ENCODE measurements at regions not wholly inside any gene's neighbourhood (a gene's known extent, or its start where the extent isn't known, plus 50 kb on each side); places are given as distances from the start of the nearest gene placed in this dataset.

DNA sequence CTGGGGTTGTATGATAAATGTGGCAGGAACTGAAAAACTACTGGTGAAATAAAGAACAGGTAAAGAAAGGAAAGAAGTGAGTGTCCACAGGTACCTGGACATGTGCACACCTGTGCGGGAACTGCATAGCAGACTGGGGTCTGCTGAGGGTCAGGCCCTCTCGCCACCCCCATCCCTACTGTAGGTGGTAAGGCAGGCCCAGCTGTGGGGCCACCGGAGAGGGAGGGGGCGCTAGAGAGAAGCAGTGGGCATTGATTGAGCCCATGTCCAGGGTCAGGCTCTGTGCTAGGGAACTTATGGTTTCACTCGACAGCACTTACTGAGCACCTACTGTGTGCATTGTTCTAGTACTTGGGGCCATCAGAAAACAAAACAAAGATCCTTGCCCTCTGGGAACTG lies 400.5 kb downstream of the MATN1 start:
- no peak overlapping the region for H3K4me3 ChIP-seq (ENCODE audit: low read length)
- H3K36me3 ChIP-seq (ENCODE audit: insufficient read depth, low read length), result no peaks in the 10 kb centered on the region
- no peaks in the 10 kb centered on the region for H3K79me2 ChIP-seq (replicated peaks; ENCODE audit: insufficient read depth, low read length)
- no peaks in the 10 kb centered on the region for H3K27me3 ChIP-seq (ENCODE audit: insufficient read depth, low read depth, low read length)
- H3K9ac ChIP-seq (ENCODE audit: low read length), result no peak overlapping the region
- H3K27ac ChIP-seq (ENCODE audit: low read length), result no peak overlapping the region
- H3K9me3 ChIP-seq (ENCODE audit: low read length), result no peaks in the 10 kb centered on the region
- no peak overlapping the region for H3K4me2 ChIP-seq (ENCODE audit: low read length)
- TF ChIP-seq TAF1 (IDR thresholded peaks at IDR 0.05; ENCODE audit: low read depth) (no peak), MXI1 (conservative IDR thresholded peaks at IDR 0.05; ENCODE audit: poor library complexity, severe bottlenecking) (no peak), POLR2AphosphoS5 (IDR thresholded peaks at IDR 0.05) (no peak), EZH2 (IDR thresholded peaks at IDR 0.05; ENCODE audit: borderline replicate concordance, insufficient read depth, low read length, poor library complexity, severe bottlenecking) (no peak), SMC3 (conservative IDR thresholded peaks at IDR 0.05; ENCODE audit: poor library complexity) (no peak), EP300 (conservative IDR thresholded peaks at IDR 0.05; ENCODE audit: poor library complexity, severe bottlenecking) (no peak), RAD21 (conservative IDR thresholded peaks at IDR 0.05) (no peak)
- TF ChIP-seq, protein P1, sequence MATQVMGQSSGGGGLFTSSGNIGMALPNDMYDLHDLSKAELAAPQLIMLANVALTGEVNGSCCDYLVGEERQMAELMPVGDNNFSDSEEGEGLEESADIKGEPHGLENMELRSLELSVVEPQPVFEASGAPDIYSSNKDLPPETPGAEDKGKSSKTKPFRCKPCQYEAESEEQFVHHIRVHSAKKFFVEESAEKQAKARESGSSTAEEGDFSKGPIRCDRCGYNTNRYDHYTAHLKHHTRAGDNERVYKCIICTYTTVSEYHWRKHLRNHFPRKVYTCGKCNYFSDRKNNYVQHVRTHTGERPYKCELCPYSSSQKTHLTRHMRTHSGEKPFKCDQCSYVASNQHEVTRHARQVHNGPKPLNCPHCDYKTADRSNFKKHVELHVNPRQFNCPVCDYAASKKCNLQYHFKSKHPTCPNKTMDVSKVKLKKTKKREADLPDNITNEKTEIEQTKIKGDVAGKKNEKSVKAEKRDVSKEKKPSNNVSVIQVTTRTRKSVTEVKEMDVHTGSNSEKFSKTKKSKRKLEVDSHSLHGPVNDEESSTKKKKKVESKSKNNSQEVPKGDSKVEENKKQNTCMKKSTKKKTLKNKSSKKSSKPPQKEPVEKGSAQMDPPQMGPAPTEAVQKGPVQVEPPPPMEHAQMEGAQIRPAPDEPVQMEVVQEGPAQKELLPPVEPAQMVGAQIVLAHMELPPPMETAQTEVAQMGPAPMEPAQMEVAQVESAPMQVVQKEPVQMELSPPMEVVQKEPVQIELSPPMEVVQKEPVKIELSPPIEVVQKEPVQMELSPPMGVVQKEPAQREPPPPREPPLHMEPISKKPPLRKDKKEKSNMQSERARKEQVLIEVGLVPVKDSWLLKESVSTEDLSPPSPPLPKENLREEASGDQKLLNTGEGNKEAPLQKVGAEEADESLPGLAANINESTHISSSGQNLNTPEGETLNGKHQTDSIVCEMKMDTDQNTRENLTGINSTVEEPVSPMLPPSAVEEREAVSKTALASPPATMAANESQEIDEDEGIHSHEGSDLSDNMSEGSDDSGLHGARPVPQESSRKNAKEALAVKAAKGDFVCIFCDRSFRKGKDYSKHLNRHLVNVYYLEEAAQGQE (IDR thresholded peaks at IDR 0.05; ENCODE audit: borderline replicate concordance), result no peak
- TF ChIP-seq, protein P2, sequence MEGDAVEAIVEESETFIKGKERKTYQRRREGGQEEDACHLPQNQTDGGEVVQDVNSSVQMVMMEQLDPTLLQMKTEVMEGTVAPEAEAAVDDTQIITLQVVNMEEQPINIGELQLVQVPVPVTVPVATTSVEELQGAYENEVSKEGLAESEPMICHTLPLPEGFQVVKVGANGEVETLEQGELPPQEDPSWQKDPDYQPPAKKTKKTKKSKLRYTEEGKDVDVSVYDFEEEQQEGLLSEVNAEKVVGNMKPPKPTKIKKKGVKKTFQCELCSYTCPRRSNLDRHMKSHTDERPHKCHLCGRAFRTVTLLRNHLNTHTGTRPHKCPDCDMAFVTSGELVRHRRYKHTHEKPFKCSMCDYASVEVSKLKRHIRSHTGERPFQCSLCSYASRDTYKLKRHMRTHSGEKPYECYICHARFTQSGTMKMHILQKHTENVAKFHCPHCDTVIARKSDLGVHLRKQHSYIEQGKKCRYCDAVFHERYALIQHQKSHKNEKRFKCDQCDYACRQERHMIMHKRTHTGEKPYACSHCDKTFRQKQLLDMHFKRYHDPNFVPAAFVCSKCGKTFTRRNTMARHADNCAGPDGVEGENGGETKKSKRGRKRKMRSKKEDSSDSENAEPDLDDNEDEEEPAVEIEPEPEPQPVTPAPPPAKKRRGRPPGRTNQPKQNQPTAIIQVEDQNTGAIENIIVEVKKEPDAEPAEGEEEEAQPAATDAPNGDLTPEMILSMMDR (IDR thresholded peaks at IDR 0.05; ENCODE audit: poor library complexity, severe bottlenecking), result no peak
- no peak overlapping the region for H2AFZ ChIP-seq (ENCODE audit: low read depth, low read length)
- H3F3A ChIP-seq (ENCODE audit: insufficient read depth, low read length, poor library complexity, severe bottlenecking), result no peaks in the 10 kb centered on the region
- H3K9me2 ChIP-seq (ENCODE audit: insufficient read depth, low read length), result no peaks in the 10 kb centered on the region
- no peaks in the 10 kb centered on the region for H4K20me1 ChIP-seq (ENCODE audit: insufficient read depth)

DNA sequence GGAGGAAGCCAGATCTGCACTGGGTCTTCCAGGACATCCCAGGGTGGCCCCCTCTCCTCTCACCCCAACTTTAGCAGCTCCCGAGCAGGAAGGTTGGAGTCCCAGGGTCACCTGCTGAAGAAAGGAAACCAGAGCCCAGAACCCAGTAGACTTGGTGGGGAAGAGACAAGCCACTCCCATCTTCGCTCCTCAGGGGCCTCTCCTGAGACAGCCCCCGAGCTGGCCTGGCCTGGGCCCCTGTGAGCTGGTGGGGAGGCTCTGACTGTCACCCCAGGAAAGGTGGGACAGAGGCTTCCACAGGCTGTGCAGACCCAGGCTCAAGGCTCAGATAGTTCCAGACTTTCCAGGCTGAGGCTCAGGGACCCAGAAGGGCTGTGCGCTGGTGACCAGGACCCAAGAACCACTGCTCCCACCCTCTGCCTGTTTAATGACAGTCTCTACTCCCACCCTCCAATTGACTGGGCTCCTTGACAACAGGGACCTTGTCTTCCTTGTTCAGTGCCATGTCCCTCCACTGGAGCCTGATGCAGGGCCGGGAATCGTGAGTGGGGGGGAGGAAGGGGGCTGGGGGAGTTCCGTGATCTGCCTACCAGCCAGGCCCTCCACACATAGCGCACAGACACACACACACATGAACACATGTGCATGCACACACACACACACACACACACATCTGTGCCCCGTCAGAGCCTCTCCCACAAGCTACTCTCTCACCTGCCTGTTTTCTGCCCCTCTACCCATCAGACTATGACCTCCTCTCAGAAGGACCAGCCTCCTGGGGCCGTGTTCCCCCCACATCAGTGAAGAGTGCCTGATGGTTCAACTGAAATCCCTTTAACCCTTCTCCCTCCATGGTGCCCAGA lies 401.2 kb downstream of the MATN1 start:
- Histone ChIP-seq H3K36me3 (ENCODE audit: insufficient read depth, low read length) (no peaks in the 10 kb centered on the region), H3K9me3 (ENCODE audit: low read length) (no peaks in the 10 kb centered on the region), H3K4me3 (ENCODE audit: low read length) (no peak overlapping the region), H3K9ac (ENCODE audit: low read length) (no peak overlapping the region), H3K27me3 (ENCODE audit: insufficient read depth, low read depth, low read length) (no peaks in the 10 kb centered on the region), H4K20me1 (ENCODE audit: insufficient read depth) (no peaks in the 10 kb centered on the region), H3K4me2 (ENCODE audit: low read length) (no peak overlapping the region), H2AFZ (ENCODE audit: low read depth, low read length) (no peak overlapping the region), H3K9me2 (ENCODE audit: insufficient read depth, low read length) (no peaks in the 10 kb centered on the region), H3K27ac (ENCODE audit: low read length) (no peak overlapping the region), H3K79me2 (replicated peaks; ENCODE audit: insufficient read depth, low read length) (no peaks in the 10 kb centered on the region), H3F3A (ENCODE audit: insufficient read depth, low read length, poor library complexity, severe bottlenecking) (no peaks in the 10 kb centered on the region)
- no peak for TF ChIP-seq EP300 (conservative IDR thresholded peaks at IDR 0.05; ENCODE audit: poor library complexity, severe bottlenecking)

Measured in neural cell (in vitro differentiated cells).